Suprapubic skin (tissue), 4 donors: ENCODE measurements at regions not wholly inside any gene's neighbourhood (a gene's known extent, or its start where the extent isn't known, plus 50 kb on each side); places are given as distances from the start of the nearest gene placed in this dataset.

Experiments used
- DNase-seq, 2 donors: peaks; one replicate each; pipeline ENCODE4 v3.0.0-alpha.2; 2019; ENCODE audit warnings: low spot score in 2 of 2
- H3K27ac ChIP-seq: fragments of 200-600 bp; sonication (generic); one replicate; pipeline ENCODE4 v1.5.1; 2019
- H3K27me3 ChIP-seq: fragments of 200-600 bp; sonication (generic); one replicate; pipeline ENCODE4 v1.5.1; 2019
- H3K36me3 ChIP-seq: fragments of 200-600 bp; sonication (generic); one replicate; pipeline ENCODE4 v1.5.1; 2019
- H3K4me1 ChIP-seq: fragments of 200-600 bp; sonication (generic); one replicate; pipeline ENCODE4 v1.5.1; 2019
- H3K4me3 ChIP-seq: fragments of 200-600 bp; sonication (generic); one replicate; pipeline ENCODE4 v1.5.1; 2019; ENCODE audit warnings: mild to moderate bottlenecking
- H3K9me3 ChIP-seq: fragments of 200-600 bp; sonication (generic); one replicate; pipeline ENCODE4 v1.5.1; 2019
- EP300 ChIP-seq: sonication (generic); formaldehyde crosslinking; IDR thresholded peaks from one replicate; pipeline ENCODE4 v1.6.1; 2017; ENCODE audit warnings: antibody characterized with exemption
- POLR2A ChIP-seq, 2 donors: fragments of 450-650 bp; IDR thresholded peaks; one replicate each; pipeline ENCODE4 v1.6.1; 2017; ENCODE audit warnings: antibody characterized with exemption in 2 of 2, mild to moderate bottlenecking in 2 of 2, moderate library complexity in 2 of 2
- POLR2AphosphoS5 ChIP-seq, 3 donors: sonication (generic); formaldehyde crosslinking; IDR thresholded peaks; one replicate each; pipeline ENCODE4 v1.6.1; 2017; ENCODE audit warnings: antibody characterized with exemption in 3 of 3
- WGBS: methylation state at CpG from one replicate; pipeline ENCODE4 v1.1.5; 2018; 5-methylcytosine and 5-hydroxymethylcytosine counted together
- TF ChIP-seq, protein P1 (sequence below), 2 donors: fragments of 200-600 bp in 1 of 2; fragments of 450-650 bp in 1 of 2; sonication (generic) in 1 of 2; IDR thresholded peaks; one replicate each; pipeline ENCODE4 v1.5.1; 2016 to 2019; ENCODE audit warnings: antibody characterized with exemption in 2 of 2, mild to moderate bottlenecking in 1 of 2, moderate library complexity in 1 of 2

DNA sequence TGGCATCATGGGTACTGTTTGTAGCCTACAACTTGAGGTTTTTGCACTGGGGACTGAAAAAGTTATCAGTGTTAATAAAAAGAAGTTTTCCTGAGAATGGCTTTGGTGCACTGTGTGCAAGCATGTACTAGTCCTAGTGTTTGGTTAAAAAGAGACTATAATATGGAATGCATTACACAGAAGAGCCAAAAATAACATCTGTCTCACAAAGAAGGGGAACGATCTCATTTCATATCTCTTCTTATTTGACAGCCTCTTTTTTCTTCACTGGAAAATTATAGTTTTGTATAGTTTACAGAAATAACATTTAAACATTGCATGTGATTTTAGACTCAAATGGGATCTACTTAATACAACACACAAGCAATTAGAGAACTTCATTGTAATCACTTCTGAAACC lies 127.0 kb upstream of the GDNF start:
- H3K27ac ChIP-seq, result no peak overlapping the region
- no peaks in the 10 kb centered on the region for H3K9me3 ChIP-seq
- DNase-seq, result no peak
- WGBS, result 18% methylated on average over 1 of the region's 1 CpG
- TF ChIP-seq, protein P1, sequence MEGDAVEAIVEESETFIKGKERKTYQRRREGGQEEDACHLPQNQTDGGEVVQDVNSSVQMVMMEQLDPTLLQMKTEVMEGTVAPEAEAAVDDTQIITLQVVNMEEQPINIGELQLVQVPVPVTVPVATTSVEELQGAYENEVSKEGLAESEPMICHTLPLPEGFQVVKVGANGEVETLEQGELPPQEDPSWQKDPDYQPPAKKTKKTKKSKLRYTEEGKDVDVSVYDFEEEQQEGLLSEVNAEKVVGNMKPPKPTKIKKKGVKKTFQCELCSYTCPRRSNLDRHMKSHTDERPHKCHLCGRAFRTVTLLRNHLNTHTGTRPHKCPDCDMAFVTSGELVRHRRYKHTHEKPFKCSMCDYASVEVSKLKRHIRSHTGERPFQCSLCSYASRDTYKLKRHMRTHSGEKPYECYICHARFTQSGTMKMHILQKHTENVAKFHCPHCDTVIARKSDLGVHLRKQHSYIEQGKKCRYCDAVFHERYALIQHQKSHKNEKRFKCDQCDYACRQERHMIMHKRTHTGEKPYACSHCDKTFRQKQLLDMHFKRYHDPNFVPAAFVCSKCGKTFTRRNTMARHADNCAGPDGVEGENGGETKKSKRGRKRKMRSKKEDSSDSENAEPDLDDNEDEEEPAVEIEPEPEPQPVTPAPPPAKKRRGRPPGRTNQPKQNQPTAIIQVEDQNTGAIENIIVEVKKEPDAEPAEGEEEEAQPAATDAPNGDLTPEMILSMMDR (IDR thresholded peaks at IDR 0.05), result no peak
- TF ChIP-seq POLR2AphosphoS5 (IDR thresholded peaks at IDR 0.05), result no peak
- TF ChIP-seq EP300, result no peak
- no peaks in the 10 kb centered on the region for H3K4me1 ChIP-seq
- no peaks in the 10 kb centered on the region for H3K27me3 ChIP-seq
- no peak overlapping the region for H3K4me3 ChIP-seq
- H3K36me3 ChIP-seq, result no peaks in the 10 kb centered on the region

DNA sequence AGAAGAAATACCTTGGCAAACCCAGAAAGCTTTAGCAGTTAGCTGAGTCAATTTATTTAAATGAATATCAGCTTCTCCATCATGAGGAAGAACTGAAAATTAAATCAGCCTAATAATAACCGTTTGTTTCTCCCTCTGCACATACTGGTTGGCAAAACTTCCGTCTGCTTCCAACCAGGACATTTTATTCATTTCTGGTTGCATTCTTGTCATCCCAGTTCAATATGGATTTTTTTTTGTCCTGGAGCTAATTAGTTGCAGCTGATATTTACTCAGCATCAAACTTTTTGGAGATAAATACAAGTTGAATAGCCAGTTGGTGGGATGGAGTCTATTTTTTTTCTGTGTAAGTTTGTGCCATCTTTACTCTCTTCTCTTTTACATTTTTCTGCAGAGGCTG lies 126.5 kb upstream of the GDNF start:
- no peaks in the 10 kb centered on the region for H3K9me3 ChIP-seq
- no peak overlapping the region for H3K27ac ChIP-seq
- H3K27me3 ChIP-seq, result no peaks in the 10 kb centered on the region
- H3K4me3 ChIP-seq, result no peak overlapping the region
- no peak for DNase-seq
- no peaks in the 10 kb centered on the region for H3K4me1 ChIP-seq
- WGBS, result 17% methylated on average over 2 of the region's 2 CpGs
- no peak for TF ChIP-seq EP300
- no peak for TF ChIP-seq POLR2AphosphoS5 (IDR thresholded peaks at IDR 0.05)
- no peaks in the 10 kb centered on the region for H3K36me3 ChIP-seq

DNA sequence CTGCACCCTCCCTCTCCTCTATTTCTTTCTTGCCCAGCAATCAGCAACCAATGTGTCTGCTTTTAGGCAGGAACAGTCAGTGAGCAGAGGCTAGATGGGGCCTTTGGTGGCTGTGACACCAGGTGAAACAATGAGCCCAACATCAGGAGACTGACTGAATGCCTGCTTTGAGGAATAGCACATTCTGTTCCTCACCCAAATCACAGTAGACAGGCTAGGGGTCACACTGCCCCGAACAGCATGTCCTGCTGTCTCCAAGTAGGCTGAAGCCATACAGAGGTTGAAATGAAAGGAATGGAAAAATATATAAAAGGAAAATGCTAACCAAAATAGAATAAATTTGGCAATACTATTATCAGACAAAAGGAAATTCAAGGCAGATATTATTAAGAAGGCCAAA lies 122.5 kb upstream of the GDNF start:
- H3K27me3 ChIP-seq, result no peaks in the 10 kb centered on the region
- DNase-seq, result no peak
- no peak overlapping the region for H3K4me3 ChIP-seq
- H3K4me1 ChIP-seq, result no peaks in the 10 kb centered on the region
- WGBS, result 89% methylated on average over 1 of the region's 1 CpG
- TF ChIP-seq, protein P1 (IDR thresholded peaks at IDR 0.05), result no peak
- no peak for TF ChIP-seq POLR2A (IDR thresholded peaks at IDR 0.05)
- TF ChIP-seq EP300, result no peak
- TF ChIP-seq POLR2AphosphoS5 (IDR thresholded peaks at IDR 0.05), result no peak
- no peak overlapping the region for H3K27ac ChIP-seq
- H3K9me3 ChIP-seq, result peaks cover 11% of the 10 kb centered on the region
- H3K36me3 ChIP-seq, result no peaks in the 10 kb centered on the region

DNA sequence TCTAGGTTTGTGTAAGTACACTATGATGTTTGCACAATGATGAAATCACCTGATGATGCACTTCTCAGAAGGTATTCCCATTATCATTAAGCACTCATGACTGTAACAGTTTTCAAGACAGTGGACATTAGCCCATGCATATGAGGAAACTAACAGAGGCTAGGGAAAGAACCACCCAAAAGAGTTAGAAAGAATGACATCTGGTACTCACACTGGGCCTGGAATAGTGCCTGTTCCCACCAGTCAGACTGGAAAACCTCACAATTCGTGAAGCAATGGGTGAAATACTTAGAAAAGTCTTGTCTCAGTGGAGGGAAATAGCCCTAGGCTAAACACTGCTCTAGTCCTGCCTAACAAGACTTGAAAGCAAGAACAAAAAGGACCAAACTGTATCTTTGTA lies 117.4 kb upstream of the GDNF start:
- H3K4me3 ChIP-seq, result no peak overlapping the region
- H3K27ac ChIP-seq, result no peak overlapping the region
- H3K4me1 ChIP-seq, result no peaks in the 10 kb centered on the region
- peaks cover 11% of the 10 kb centered on the region for H3K9me3 ChIP-seq
- H3K27me3 ChIP-seq, result no peaks in the 10 kb centered on the region
- WGBS, result 57% methylated on average over 1 of the region's 1 CpG
- H3K36me3 ChIP-seq, result no peaks in the 10 kb centered on the region
- TF ChIP-seq POLR2AphosphoS5 (IDR thresholded peaks at IDR 0.05), result no peak
- TF ChIP-seq, protein P1 (IDR thresholded peaks at IDR 0.05), result no peak
- TF ChIP-seq EP300, result no peak
- no peak for TF ChIP-seq POLR2A (IDR thresholded peaks at IDR 0.05)
- DNase-seq, result no peak

DNA sequence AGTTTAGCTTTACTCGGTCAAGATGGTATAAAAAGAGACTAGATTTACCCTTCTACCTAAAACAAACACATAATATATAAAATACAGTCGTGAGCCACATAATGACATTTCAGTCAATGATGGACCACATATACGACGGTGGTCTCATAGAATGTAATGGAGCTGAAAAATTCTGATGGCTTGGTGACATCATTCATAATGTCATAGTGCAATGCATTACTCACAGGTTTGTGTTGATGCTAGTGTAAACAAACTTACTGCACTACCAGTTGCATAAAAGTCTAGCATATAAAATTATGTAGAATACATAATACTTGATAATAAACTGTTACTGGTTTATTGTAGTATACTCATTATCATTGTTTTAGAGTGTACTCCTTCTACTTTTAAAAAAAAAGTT lies 115.9 kb upstream of the GDNF start:
- no peak for DNase-seq
- TF ChIP-seq EP300 (no peak), POLR2AphosphoS5 (IDR thresholded peaks at IDR 0.05) (no peak), POLR2A (IDR thresholded peaks at IDR 0.05) (no peak)
- TF ChIP-seq, protein P1 (IDR thresholded peaks at IDR 0.05), result no peak
- Histone ChIP-seq H3K4me1 (no peaks in the 10 kb centered on the region), H3K9me3 (peaks cover 11% of the 10 kb centered on the region), H3K36me3 (no peaks in the 10 kb centered on the region), H3K27me3 (peaks cover 6% of the 10 kb centered on the region), H3K27ac (no peak overlapping the region), H3K4me3 (no peak overlapping the region)
- 88% methylated on average over 4 of the region's 4 CpGs for WGBS

DNA sequence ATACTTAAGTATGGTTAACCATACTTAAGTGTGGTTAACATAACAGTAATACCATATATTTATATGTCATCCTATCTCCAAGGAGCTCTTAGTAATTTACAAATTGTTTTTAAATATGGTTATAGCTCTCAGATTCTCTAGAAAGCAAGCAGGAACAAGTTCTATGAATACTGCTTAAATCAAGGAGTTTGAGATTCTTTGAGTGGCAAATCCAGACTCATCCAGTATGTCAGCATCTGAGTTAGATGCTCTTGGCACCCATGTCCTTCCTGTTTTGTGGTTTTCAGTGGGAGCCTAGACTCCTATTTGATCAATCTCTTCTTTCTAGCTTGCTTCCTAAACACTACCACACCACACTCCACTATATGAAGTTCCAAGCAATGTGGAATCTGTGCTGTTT lies 114.7 kb upstream of the GDNF start:
- H3K36me3 ChIP-seq, result no peaks in the 10 kb centered on the region
- peaks cover 11% of the 10 kb centered on the region for H3K9me3 ChIP-seq
- H3K4me3 ChIP-seq, result no peak overlapping the region
- no peak overlapping the region for H3K27ac ChIP-seq
- no peaks in the 10 kb centered on the region for H3K4me1 ChIP-seq
- peaks cover 6% of the 10 kb centered on the region for H3K27me3 ChIP-seq
- TF ChIP-seq POLR2AphosphoS5 (IDR thresholded peaks at IDR 0.05), result no peak
- TF ChIP-seq EP300, result no peak
- TF ChIP-seq, protein P1 (IDR thresholded peaks at IDR 0.05), result no peak
- TF ChIP-seq POLR2A (IDR thresholded peaks at IDR 0.05), result no peak
- no peak for DNase-seq
